ENCODE measurements at regions not wholly inside any gene's neighbourhood (a gene's known extent, or its start where the extent isn't known, plus 50 kb on each side); places are given as distances from the start of the nearest gene placed in this dataset.

DNA sequence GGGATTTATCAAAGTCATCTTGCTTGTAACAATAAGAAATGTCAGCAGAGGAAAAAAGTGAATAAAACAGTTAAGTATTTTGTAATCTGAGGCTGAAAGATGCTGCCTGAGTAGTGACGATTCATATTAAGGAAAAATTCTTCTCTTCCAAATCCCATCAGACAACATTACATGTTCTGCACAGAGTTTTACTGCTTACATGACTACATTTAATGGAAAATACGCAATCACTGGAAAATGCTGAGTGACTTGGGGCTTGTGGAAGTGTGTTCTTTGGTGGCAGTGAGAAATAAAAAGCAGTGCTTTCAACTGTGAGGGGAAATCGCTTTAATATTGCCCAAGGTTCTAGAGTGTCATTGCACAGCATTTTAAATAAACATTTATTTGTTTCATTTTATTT lies 1025.2 kb upstream of the GOT2 start:
- WGBS, result 75% methylated on average over 3 of the region's 3 CpGs

GRCh38 chr16:59758848-59759247 lies 1024.7 kb upstream of the GOT2 start:
- WGBS, result 60% methylated on average over 1 of the region's 1 CpG
- intact Hi-C loops (cut with DNase I), result no loop called here

More for the DNA sequence above, 1025.2 kb upstream of the GOT2 start:
- intact Hi-C loops (cut with DNase I), result no loop called here
- no peak for DNase-seq (ENCODE audit: low spot score)
- TF ChIP-seq POLR2A (IDR thresholded peaks at IDR 0.05) (no peak), CTCF (IDR thresholded peaks at IDR 0.05) (no peak), POLR2AphosphoS5 (IDR thresholded peaks at IDR 0.05) (no peak)
- Histone ChIP-seq H3K36me3 (no peaks in the 10 kb centered on the region), H3K4me1 (replicated peaks) (no peaks in the 10 kb centered on the region), H3K27ac (no peak overlapping the region), H3K4me3 (no peak overlapping the region), H3K9me3 (no peaks in the 10 kb centered on the region), H3K27me3 (replicated peaks; ENCODE audit: insufficient read depth) (no peaks in the 10 kb centered on the region)

GRCh38 chr16:59754854-59755253 lies 1020.7 kb upstream of the GOT2 start:
- 95% methylated on average over 19 of the region's 19 CpGs for WGBS
- no peak for DNase-seq (ENCODE audit: low spot score)
- no peak for TF ChIP-seq CTCF (IDR thresholded peaks at IDR 0.05)
- Histone ChIP-seq H3K36me3 (no peaks in the 10 kb centered on the region), H3K27ac (no peak overlapping the region), H3K9me3 (no peaks in the 10 kb centered on the region), H3K4me3 (no peak overlapping the region), H3K4me1 (replicated peaks) (no peaks in the 10 kb centered on the region), H3K27me3 (replicated peaks; ENCODE audit: insufficient read depth) (no peaks in the 10 kb centered on the region)
- intact Hi-C loops (cut with DNase I), result no loop called here

More at GRCh38 chr16:59758848-59759247, 1024.7 kb upstream of the GOT2 start:
- Histone ChIP-seq H3K4me3 (no peak overlapping the region), H3K27ac (no peak overlapping the region), H3K9me3 (no peaks in the 10 kb centered on the region), H3K27me3 (replicated peaks; ENCODE audit: insufficient read depth) (no peaks in the 10 kb centered on the region), H3K4me1 (replicated peaks) (no peaks in the 10 kb centered on the region), H3K36me3 (no peaks in the 10 kb centered on the region)
- DNase-seq (ENCODE audit: low spot score), result no peak
- TF ChIP-seq CTCF (IDR thresholded peaks at IDR 0.05), result no peak
- no peak for TF ChIP-seq POLR2A (IDR thresholded peaks at IDR 0.05)
- TF ChIP-seq POLR2AphosphoS5 (IDR thresholded peaks at IDR 0.05), result no peak

DNA sequence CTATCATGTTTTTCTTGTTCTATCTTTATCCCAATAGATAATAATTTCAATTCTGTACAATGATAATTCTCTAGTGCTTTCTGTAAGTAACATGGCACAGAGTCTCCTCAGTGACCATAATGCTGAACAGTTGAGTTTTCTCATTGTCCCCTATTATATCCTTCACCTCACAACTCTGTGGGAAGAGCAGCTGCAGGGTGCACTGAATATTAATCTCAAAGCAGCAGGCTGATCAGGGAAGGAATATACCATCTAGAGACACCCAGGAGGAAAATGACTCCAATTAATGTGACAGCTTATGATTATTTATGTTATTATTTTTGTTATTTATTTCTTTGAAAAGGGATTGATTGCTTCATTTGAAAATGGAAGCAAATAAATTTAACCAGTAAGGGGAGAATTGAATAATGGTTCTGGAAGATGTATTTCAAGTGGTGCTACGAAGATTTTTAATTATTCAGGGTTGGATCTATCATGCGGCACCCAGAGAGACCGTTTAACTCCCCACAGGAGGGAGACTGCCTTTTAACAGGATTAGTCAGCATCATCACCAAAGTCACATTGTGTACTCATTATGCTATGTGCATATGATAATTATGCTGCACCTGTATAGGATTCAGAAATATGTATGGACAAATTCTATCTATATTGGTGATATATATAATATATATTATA lies 1015.7 kb upstream of the GOT2 start:
- TF ChIP-seq POLR2A (IDR thresholded peaks at IDR 0.05), result no peak
- no peak for TF ChIP-seq CTCF (IDR thresholded peaks at IDR 0.05)
- Histone ChIP-seq H3K27ac (no peak overlapping the region), H3K36me3 (no peaks in the 10 kb centered on the region), H3K9me3 (no peaks in the 10 kb centered on the region), H3K4me3 (no peak overlapping the region), H3K4me1 (replicated peaks) (no peaks in the 10 kb centered on the region), H3K27me3 (replicated peaks; ENCODE audit: insufficient read depth) (no peaks in the 10 kb centered on the region)
- intact Hi-C loops (cut with DNase I), result no loop called here
- 90% methylated on average over 3 of the region's 3 CpGs for WGBS
- no peak for DNase-seq (ENCODE audit: low spot score)

DNA sequence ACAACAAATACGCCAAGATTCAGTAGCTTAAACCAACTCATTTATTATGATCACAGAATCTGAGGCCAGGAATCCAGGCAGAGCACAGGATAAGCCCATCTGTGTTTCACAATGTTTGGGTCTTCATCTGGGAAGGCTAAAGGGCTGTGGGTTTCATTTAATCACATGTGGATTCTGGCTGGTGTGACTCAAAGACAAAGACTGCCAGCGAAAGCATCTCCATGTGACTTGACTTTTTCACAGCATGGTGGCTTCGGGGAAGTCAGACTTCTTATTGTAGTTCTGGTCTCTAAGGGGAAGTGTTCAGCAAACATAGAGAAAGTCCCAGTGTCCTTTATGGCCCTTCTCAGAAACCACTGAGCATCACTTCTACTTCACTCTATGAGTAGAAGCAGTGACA lies 1014.4 kb upstream of the GOT2 start:
- intact Hi-C loops (cut with DNase I), result no loop called here
- Histone ChIP-seq H3K36me3 (no peaks in the 10 kb centered on the region), H3K9me3 (no peaks in the 10 kb centered on the region), H3K27ac (no peak overlapping the region), H3K4me1 (replicated peaks) (no peaks in the 10 kb centered on the region), H3K4me3 (no peak overlapping the region), H3K27me3 (replicated peaks; ENCODE audit: insufficient read depth) (no peaks in the 10 kb centered on the region)
- DNase-seq (ENCODE audit: low spot score), result no peak
- WGBS, result 79% methylated on average over 3 of the region's 3 CpGs
- no peak for TF ChIP-seq POLR2AphosphoS5 (IDR thresholded peaks at IDR 0.05)
- no peak for TF ChIP-seq POLR2A (IDR thresholded peaks at IDR 0.05)
- no peak for TF ChIP-seq CTCF (IDR thresholded peaks at IDR 0.05)

Data from prostate gland (tissue), 2 donors.